B cell (primary cell): ENCODE measurements at regions not wholly inside any gene's neighbourhood (a gene's known extent, or its start where the extent isn't known, plus 50 kb on each side); places are given as distances from the start of the nearest gene placed in this dataset.

Experiments
- ATAC-seq: fragments of 200-7000 bp; cut with Tn5 transposase; one replicate; pipeline ENCODE4 v1.10.0; 2021; ENCODE audit warnings: low read depth, mild to moderate bottlenecking, moderate number of reproducible peaks, moderate library complexity
- CTCF ChIA-PET: fragments of 350-600 bp; sonication (Branson Sonifier 250); formaldehyde crosslinking; loops from one replicate; lab custom pipeline; 2021; ENCODE audit warnings: antibody characterized with exemption, inconsistent platforms; lab: Charles Lee
- POLR2A ChIA-PET: fragments of 350-600 bp; sonication (Branson Sonifier 250); formaldehyde crosslinking; loops from one replicate; lab custom pipeline; 2021; ENCODE audit warnings: antibody characterized with exemption; lab: Charles Lee
- DNase-seq: peaks from one replicate; pipeline ENCODE4 v3.0.0; 2013
- H2AFZ ChIP-seq: 2 replicates; pipeline ENCODE4 v1.6.1; 2012; ENCODE audit warnings: mild to moderate bottlenecking, low read depth, low read length; ENCODE audit not compliant: insufficient read depth, poor library complexity, severe bottlenecking
- H3K27ac ChIP-seq, 2 donors: 1 replicate in 1 of 2; 2 replicates in 1 of 2; pipeline ENCODE4 v1.5.1; 2012 to 2013; ENCODE audit warnings: low read length in 2 of 2, mild to moderate bottlenecking in 2 of 2, moderate library complexity in 1 of 2
- H3K27me3 ChIP-seq, 4 experiments: fragments of 200-600 bp in 1 of 4; sonication (generic) in 1 of 4; replicated peaks in 1 of 4; 1 replicate in 2 of 4; 2 replicates in 2 of 4; pipeline versions ENCODE4 v1.6.1 to v1.7.0; 2013 to 2016; ENCODE audit warnings: low read length in 3 of 4, mild to moderate bottlenecking in 2 of 4, mixed read lengths in 1 of 4, moderate library complexity in 1 of 4; ENCODE audit not compliant: insufficient read depth in 4 of 4, control insufficient read depth in 3 of 4; ENCODE audit errors: control extremely low read depth in 1 of 4
- H3K36me3 ChIP-seq, 2 experiments: replicated peaks in 1 of 2; 1 replicate in 1 of 2; 2 replicates in 1 of 2; pipeline versions ENCODE4 v1.6.1 to v1.7.1; 2013; ENCODE audit warnings: low read length in 1 of 2; ENCODE audit not compliant: insufficient read depth in 2 of 2, control insufficient read depth in 1 of 2; ENCODE audit errors: control extremely low read depth in 1 of 2, extremely low read depth in 1 of 2
- H3K4me1 ChIP-seq, 2 donors: fragments of 200-600 bp in 1 of 2; sonication (generic) in 1 of 2; 1 replicate in 1 of 2; 2 replicates in 1 of 2; pipeline versions ENCODE4 v1.5.1 to v1.6.1; 2013 to 2017; ENCODE audit warnings: low read length in 2 of 2; ENCODE audit not compliant: control insufficient read depth in 2 of 2, insufficient read depth in 2 of 2
- H3K4me2 ChIP-seq: replicated peaks from 2 replicates; pipeline ENCODE3; 2012; ENCODE audit warnings: mild to moderate bottlenecking, low read depth, low read length; ENCODE audit not compliant: poor library complexity, severe bottlenecking
- H3K4me3 ChIP-seq, 5 experiments: fragments of 200-600 bp in 1 of 5; sonication (generic) in 1 of 5; 1 replicate in 3 of 5; 2 replicates in 2 of 5; pipeline versions ENCODE4 v1.5.1 to v1.7.0; 2011 to 2016; ENCODE audit warnings: low read length in 4 of 5, mild to moderate bottlenecking in 4 of 5, low read depth in 2 of 5, control low read depth in 1 of 5, moderate library complexity in 1 of 5; ENCODE audit not compliant: insufficient read depth in 1 of 5; ENCODE audit errors: control extremely low read depth in 1 of 5, extremely low read depth in 1 of 5
- H3K79me2 ChIP-seq: fragments of 200-600 bp; sonication (generic); one replicate; pipeline ENCODE4 v1.6.0; 2016; ENCODE audit warnings: low read length; ENCODE audit not compliant: control insufficient read depth, insufficient read depth
- H3K9ac ChIP-seq: fragments of 200-600 bp; sonication (generic); 2 replicates; pipeline ENCODE4 v1.6.1; 2017; ENCODE audit warnings: mild to moderate bottlenecking, low read length, moderate library complexity
- H3K9me3 ChIP-seq, 3 donors: one replicate each; pipeline versions ENCODE4 v1.6.1 to v1.7.1; 2013; ENCODE audit warnings: low read length in 2 of 3; ENCODE audit not compliant: control insufficient read depth in 2 of 3, insufficient read depth in 1 of 3; ENCODE audit errors: control extremely low read depth in 1 of 3
- H4K20me1 ChIP-seq: 2 replicates; pipeline ENCODE4 v1.6.0; 2012; ENCODE audit warnings: mild to moderate bottlenecking, low read length; ENCODE audit not compliant: insufficient read depth, control insufficient read depth, poor library complexity, severe bottlenecking
- H3K27ac Mint-ChIP-seq: one replicate; pipeline ENCODE4 v1.8.0; 2021; ENCODE audit warnings: mixed read lengths
- H3K27me3 Mint-ChIP-seq: one replicate; pipeline ENCODE4 v1.8.0; 2021; ENCODE audit warnings: mixed read lengths
- H3K4me1 Mint-ChIP-seq: one replicate; pipeline ENCODE4 v1.8.0; 2021; ENCODE audit warnings: mixed read lengths
- H3K4me3 Mint-ChIP-seq: one replicate; pipeline ENCODE4 v1.8.0; 2021; ENCODE audit warnings: mixed read lengths
- H3K9me3 Mint-ChIP-seq: one replicate; pipeline ENCODE4 v1.8.0; 2022; ENCODE audit warnings: mixed read lengths; ENCODE audit not compliant: insufficient read depth
- CTCF ChIP-seq: fragments of 200-600 bp; IDR thresholded peaks from one replicate; pipeline ENCODE4 v1.8.0; 2022; ENCODE audit warnings: antibody characterized with exemption, mild to moderate bottlenecking
- EZH2 ChIP-seq: IDR thresholded peaks from 2 replicates; pipeline ENCODE4 v1.6.1; 2012; ENCODE audit warnings: borderline replicate concordance, low read depth, mild to moderate bottlenecking, moderate library complexity, low read length; ENCODE audit not compliant: insufficient read depth, poor library complexity, severe bottlenecking
- WGBS: methylation state at CpG from one replicate; pipeline ENCODE4 v1.1.5; 2013; ENCODE audit warnings: missing lambda C conversion rate; ENCODE audit not compliant: insufficient coverage; 5-methylcytosine and 5-hydroxymethylcytosine counted together
- intact Hi-C: fragments of 100-400 bp; cut with micrococcal nuclease; formaldehyde crosslinking; loops from one replicate; pipeline ENCODE4 v1.10.0; 2022

GRCh38 chr20:58150772-58151171 is 77.7 kb downstream of the ANKRD60 start:
- H3K27ac ChIP-seq, result no peak overlapping the region
- Mint-ChIP-seq H3K4me3 (no peak overlapping the region), H3K9me3 (no peaks in the 10 kb centered on the region), H3K27me3 (peaks cover 56% of the 10 kb centered on the region), H3K27ac (no peak overlapping the region), H3K4me1 (peaks cover 2% of the 10 kb centered on the region)
- H3K79me2 ChIP-seq, result no peaks in the 10 kb centered on the region
- peaks cover 0 to 18% (median 0%) of the 10 kb centered on the region in 3 donors for H3K9me3 ChIP-seq
- H3K9ac ChIP-seq, result no peak overlapping the region
- no peak overlapping the region for H2AFZ ChIP-seq
- H3K27me3 ChIP-seq, result peaks cover 0 to 24% (median 2%) of the 10 kb centered on the region in 4 experiments
- intact Hi-C loops, result no loop called here
- H3K36me3 ChIP-seq, result no peaks in the 10 kb centered on the region
- WGBS, result 17% methylated on average over 28 of the region's 31 CpGs
- no peaks in the 10 kb centered on the region for H4K20me1 ChIP-seq
- no peak overlapping the region for H3K4me2 ChIP-seq
- TF ChIP-seq CTCF, result no peak
- TF ChIP-seq EZH2, result no peak
- no peaks in the 10 kb centered on the region for H3K4me1 ChIP-seq
- H3K4me3 ChIP-seq, result no peak overlapping the region
- POLR2A ChIA-PET, result no interaction called here
- no peak for ATAC-seq
- no peak for DNase-seq
- CTCF ChIA-PET, result no interaction called here

DNA sequence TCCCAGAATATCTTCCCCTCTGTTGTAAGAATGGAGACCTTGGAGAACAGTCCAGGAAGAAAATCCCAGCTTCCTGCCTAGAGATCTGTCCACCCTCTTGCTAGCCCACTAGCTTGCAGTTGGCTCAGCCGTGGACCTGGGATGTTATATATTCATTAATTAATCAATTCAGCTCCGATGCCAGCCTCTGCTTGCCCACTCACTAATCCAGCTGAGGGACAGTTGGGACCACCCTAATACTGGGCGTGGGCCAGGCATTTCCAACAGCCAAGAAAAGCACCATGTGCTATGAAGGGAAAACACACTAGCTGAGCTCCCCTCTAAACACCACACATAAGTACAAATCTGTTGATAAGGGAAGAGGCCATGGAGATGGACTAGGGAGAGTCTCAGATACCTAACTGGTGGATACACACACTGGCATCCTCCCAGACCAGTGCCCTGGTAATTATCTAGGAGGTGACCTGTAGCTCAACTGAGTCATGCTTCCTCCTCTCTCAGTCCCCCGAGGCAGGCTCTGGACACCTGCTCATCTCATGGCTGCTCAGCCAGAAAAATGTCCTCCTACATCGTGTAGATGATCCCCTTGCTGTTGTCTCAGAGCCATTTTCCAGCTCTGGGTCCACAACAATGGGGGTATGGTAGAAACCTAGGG is 78.9 kb downstream of the ANKRD60 start:
- H3K4me3 Mint-ChIP-seq, result no peak overlapping the region
- Histone ChIP-seq H3K4me1 (no peaks in the 10 kb centered on the region), H3K4me3 (no peak overlapping the region), H3K9ac (no peak overlapping the region), H3K27ac (no peak overlapping the region), H3K4me2 (no peak overlapping the region), H3K36me3 (no peaks in the 10 kb centered on the region), H4K20me1 (no peaks in the 10 kb centered on the region), H3K79me2 (no peaks in the 10 kb centered on the region), H3K27me3 (peaks cover 0 to 25% (median 2%) of the 10 kb centered on the region in 4 experiments), H2AFZ (no peak overlapping the region), H3K9me3 (peaks cover 0 to 18% (median 0%) of the 10 kb centered on the region in 3 donors)
- no peak for TF ChIP-seq CTCF
- TF ChIP-seq EZH2, result no peak
- intact Hi-C loops, result no loop called here
- H3K4me1 Mint-ChIP-seq, result peaks cover 2% of the 10 kb centered on the region
- H3K9me3 Mint-ChIP-seq, result no peaks in the 10 kb centered on the region
- DNase-seq, result no peak
- CTCF ChIA-PET, result no interaction called here
- peaks cover 53% of the 10 kb centered on the region for H3K27me3 Mint-ChIP-seq
- WGBS, result 34% methylated on average over 2 of the region's 5 CpGs
- ATAC-seq, result no peak
- POLR2A ChIA-PET, result no interaction called here
- no peak overlapping the region for H3K27ac Mint-ChIP-seq
